Right lobe of liver (tissue), 6 donors: ENCODE measurements at regions not wholly inside any gene's neighbourhood (a gene's known extent, or its start where the extent isn't known, plus 50 kb on each side); places are given as distances from the start of the nearest gene placed in this dataset.
A peak's percentile ranks its signal among the peaks of the same experiment; 100 is the strongest.

ENCODE experiments used
- ATAC-seq, 4 donors: fragments of 200-7000 bp; cut with Tn5 transposase; one replicate each; pipeline ENCODE4 v1.9.1; 2020; ENCODE audit warnings: mild to moderate bottlenecking in 4 of 4, moderate library complexity in 4 of 4
- DNase-seq, 3 donors: peaks; one replicate each; pipeline ENCODE4 v3.0.0-alpha.2; 2020
- H3K27ac ChIP-seq, 3 donors: fragments of 200-600 bp; one replicate each; pipeline ENCODE4 v1.8.0; 2022
- H3K27me3 ChIP-seq, 2 donors: fragments of 200-600 bp; one replicate each; pipeline ENCODE4 v1.8.0; 2022
- H3K36me3 ChIP-seq, 4 donors: fragments of 200-600 bp; sonication (generic) in 1 of 4; one replicate each; pipeline versions ENCODE4 v1.5.1 to v1.8.0; 2017 to 2022; ENCODE audit warnings: control low read depth in 1 of 4
- H3K4me1 ChIP-seq, 4 donors: fragments of 200-600 bp; sonication (generic) in 1 of 4; one replicate each; pipeline versions ENCODE4 v1.5.1 to v1.8.0; 2017 to 2022; ENCODE audit warnings: control low read depth in 1 of 4
- H3K4me3 ChIP-seq, 3 donors: fragments of 200-600 bp; one replicate each; pipeline ENCODE4 v1.8.0; 2022
- H3K9me3 ChIP-seq, 4 donors: fragments of 200-600 bp; sonication (generic) in 1 of 4; one replicate each; pipeline versions ENCODE4 v1.5.1 to v1.8.0; 2017 to 2022; ENCODE audit warnings: control low read depth in 1 of 4
- POLR2A ChIP-seq: fragments of 450-650 bp; IDR thresholded peaks from one replicate; pipeline ENCODE4 v1.6.1; 2017; ENCODE audit warnings: antibody characterized with exemption, mild to moderate bottlenecking
- WGBS: methylation state at CpG from one replicate; pipeline ENCODE4 v1.1.6; 2018; ENCODE audit warnings: low coverage, low lambda C conversion rate; ENCODE audit not compliant: insufficient coverage; ENCODE audit errors: missing lambda C conversion rate; 5-methylcytosine and 5-hydroxymethylcytosine counted together
- intact Hi-C, 2 donors: fragments of 100-400 bp; cut with DNase I; formaldehyde crosslinking; loops; one replicate each; pipeline versions ENCODE4 v1.11.2 to v1.14.1; 2022
- TF ChIP-seq, protein P1 (sequence below), 4 donors: fragments of 200-600 bp in 3 of 4; fragments of 450-650 bp in 1 of 4; IDR thresholded peaks; one replicate each; pipeline versions ENCODE4 v1.5.1 to v1.8.0; 2016 to 2022; ENCODE audit warnings: antibody characterized with exemption in 4 of 4, mild to moderate bottlenecking in 2 of 4
- donor health status: DM: no; HTN: yes; CAD: no.
- donor health status: DM: no; HTN: no; CAD: no.
- donor health status: DM: no; HTN: no; CAD: no.
- donor health status: DM: no; HTN: yes; CAD: no.
- donor health status: DM: no; HTN: yes; CAD: no.

DNA sequence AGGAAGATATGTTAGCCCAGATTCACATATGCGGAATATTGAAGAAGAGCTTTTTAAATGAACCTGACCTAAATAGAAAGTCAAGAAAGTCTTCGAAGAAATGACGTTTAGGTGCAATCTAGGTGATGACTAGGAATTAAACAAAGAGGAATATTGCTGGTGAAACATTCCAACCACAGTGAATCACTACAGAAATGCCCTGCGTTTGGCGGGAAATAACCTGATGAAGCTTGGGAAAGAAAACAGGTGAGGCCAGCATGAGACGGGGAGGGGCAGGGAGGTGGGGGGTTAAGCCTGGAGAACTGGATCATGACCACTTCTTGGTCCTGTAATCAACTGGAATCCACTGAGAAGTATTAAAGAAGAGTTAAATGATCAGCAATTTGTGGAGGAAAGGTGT is 299.4 kb upstream of the VSTM2A start:
- no peaks in the 10 kb centered on the region for H3K36me3 ChIP-seq
- 80% methylated on average over 6 of the region's 6 CpGs for WGBS
- TF ChIP-seq POLR2A, result no peak
- no peaks in the 10 kb centered on the region for H3K9me3 ChIP-seq
- H3K27ac ChIP-seq, result no peak overlapping the region
- intact Hi-C loops, result no loop called here
- DNase-seq, result no peak
- no peaks in the 10 kb centered on the region for H3K27me3 ChIP-seq
- no peaks in the 10 kb centered on the region for H3K4me1 ChIP-seq
- ATAC-seq, result no peak
- no peak overlapping the region for H3K4me3 ChIP-seq

DNA sequence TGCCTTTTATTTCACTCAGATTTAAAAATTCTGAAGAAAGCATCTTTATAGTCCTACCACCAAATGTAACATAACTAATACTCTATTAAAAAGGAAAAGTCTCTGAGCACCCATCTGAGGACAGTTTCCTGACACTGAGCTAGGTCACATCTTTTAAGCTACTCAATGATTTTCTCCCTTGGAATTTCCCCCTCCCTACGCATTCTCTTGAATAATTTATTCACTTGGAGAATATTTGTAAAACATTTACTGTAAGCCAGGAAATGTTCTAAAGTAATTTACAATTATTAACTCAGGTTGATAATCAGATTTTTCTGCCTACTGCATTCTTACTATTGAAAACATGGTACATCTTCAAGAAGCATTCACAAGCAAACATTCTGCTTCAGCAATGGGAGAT is 297.2 kb upstream of the VSTM2A start:
- no peaks in the 10 kb centered on the region for H3K4me1 ChIP-seq
- ATAC-seq, result no peak
- no peak for TF ChIP-seq POLR2A
- TF ChIP-seq, protein P1, sequence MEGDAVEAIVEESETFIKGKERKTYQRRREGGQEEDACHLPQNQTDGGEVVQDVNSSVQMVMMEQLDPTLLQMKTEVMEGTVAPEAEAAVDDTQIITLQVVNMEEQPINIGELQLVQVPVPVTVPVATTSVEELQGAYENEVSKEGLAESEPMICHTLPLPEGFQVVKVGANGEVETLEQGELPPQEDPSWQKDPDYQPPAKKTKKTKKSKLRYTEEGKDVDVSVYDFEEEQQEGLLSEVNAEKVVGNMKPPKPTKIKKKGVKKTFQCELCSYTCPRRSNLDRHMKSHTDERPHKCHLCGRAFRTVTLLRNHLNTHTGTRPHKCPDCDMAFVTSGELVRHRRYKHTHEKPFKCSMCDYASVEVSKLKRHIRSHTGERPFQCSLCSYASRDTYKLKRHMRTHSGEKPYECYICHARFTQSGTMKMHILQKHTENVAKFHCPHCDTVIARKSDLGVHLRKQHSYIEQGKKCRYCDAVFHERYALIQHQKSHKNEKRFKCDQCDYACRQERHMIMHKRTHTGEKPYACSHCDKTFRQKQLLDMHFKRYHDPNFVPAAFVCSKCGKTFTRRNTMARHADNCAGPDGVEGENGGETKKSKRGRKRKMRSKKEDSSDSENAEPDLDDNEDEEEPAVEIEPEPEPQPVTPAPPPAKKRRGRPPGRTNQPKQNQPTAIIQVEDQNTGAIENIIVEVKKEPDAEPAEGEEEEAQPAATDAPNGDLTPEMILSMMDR (IDR thresholded peaks at IDR 0.05), result no peak
- H3K36me3 ChIP-seq, result no peaks in the 10 kb centered on the region
- intact Hi-C loops, result no loop called here
- no peaks in the 10 kb centered on the region for H3K9me3 ChIP-seq
- WGBS, result 19% methylated on average over 1 of the region's 1 CpG
- H3K4me3 ChIP-seq, result no peak overlapping the region
- no peak overlapping the region for H3K27ac ChIP-seq
- H3K27me3 ChIP-seq, result no peaks in the 10 kb centered on the region
- no peak for DNase-seq

DNA sequence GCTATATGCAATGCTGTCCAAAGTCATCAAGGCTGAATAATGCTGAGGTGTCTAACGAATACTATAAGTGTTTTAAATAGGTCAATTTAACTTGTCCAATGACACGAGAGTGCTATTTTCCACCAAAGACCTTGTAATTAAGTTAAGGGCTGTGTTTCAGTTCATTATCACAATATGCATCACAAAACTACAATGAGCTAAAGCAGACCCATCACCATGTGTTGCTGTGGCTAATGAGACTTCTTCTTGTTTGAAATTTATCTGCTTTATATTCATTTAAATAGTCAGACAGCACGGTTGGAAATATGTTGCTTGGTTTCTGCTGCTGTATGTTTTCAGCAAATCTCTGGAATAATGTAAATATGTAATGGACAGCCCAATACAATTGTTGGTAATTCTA is 292.5 kb upstream of the VSTM2A start:
- TF ChIP-seq, protein P1 (IDR thresholded peaks at IDR 0.05), result no peak
- no peak for TF ChIP-seq POLR2A
- intact Hi-C loops, result no loop called here
- Histone ChIP-seq H3K4me3 (no peak overlapping the region), H3K4me1 (no peaks in the 10 kb centered on the region), H3K9me3 (no peaks in the 10 kb centered on the region), H3K27me3 (no peaks in the 10 kb centered on the region), H3K27ac (no peak overlapping the region), H3K36me3 (no peaks in the 10 kb centered on the region)
- 39% methylated on average over 3 of the region's 3 CpGs for WGBS
- no peak for DNase-seq
- ATAC-seq, result no peak

DNA sequence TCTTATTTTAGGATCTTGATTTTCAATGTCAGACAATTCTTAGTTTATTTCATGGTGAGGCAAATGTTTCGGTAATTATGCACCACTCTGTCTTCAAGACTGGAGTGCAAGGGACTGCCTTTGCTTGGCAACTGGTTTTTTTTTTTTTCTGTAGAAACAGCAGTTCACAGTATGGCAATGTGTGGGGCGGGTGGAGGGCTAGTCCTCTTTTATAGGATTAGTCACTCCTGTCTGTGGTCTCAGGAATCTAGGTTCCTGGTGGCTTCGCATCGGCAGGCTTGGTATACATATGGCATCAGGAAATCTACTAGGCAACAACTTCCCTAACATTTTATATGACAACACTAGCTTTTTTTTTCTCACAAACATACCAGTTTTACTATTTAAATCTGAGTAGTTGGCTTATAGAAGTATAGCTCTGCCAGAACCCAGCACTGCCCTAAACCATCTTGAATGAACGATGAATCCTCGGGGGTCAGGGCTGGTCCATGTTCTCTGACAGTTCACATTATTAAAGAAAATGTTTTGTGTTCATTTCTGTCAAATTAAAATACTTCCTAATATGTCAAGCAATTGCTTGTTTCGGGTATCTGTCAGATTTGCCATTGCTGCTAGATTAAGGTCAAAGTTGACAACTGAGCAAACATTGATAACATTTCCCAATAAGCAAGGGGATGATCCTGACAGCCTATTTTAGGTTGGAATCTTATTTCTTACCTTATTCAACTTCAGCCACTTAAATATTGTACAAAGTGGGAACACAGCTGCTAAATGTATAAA is 289.7 kb upstream of the VSTM2A start:
- no peaks in the 10 kb centered on the region for H3K9me3 ChIP-seq
- intact Hi-C loops, result no loop called here
- no peak overlapping the region for H3K4me3 ChIP-seq
- H3K27me3 ChIP-seq, result no peaks in the 10 kb centered on the region
- no peaks in the 10 kb centered on the region for H3K36me3 ChIP-seq
- no peaks in the 10 kb centered on the region for H3K4me1 ChIP-seq
- ATAC-seq (peak; percentile 82 to 94 (median 84)), DNase-seq (no peak)
- H3K27ac ChIP-seq, result peak overlapping the region in 2 of 3 donors; percentile 36 to 43
- WGBS, result 58% methylated on average over 7 of the region's 7 CpGs
- TF ChIP-seq POLR2A, result no peak

DNA sequence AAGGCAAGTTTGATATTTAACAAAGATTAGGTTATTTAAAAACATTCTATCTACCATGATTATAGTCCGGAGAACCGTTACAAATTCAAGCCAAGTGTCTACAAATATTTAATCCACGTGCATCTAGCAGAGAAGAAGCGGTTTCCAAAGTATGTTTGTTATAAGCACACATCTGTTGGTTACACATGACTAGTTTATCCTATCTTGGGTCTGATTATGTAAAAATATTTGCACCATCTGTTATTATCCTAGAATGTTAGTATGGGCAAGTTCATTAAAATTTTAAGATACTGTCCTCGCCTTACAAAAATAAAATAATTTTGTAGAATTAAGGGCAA is 289.2 kb upstream of the VSTM2A start:
- Histone ChIP-seq H3K27me3 (no peaks in the 10 kb centered on the region), H3K4me3 (no peak overlapping the region), H3K4me1 (no peaks in the 10 kb centered on the region), H3K27ac (peak overlapping the region in 1 of 3 donors; percentile 36), H3K36me3 (no peaks in the 10 kb centered on the region), H3K9me3 (no peaks in the 10 kb centered on the region)
- TF ChIP-seq POLR2A, result no peak
- TF ChIP-seq, protein P1 (IDR thresholded peaks at IDR 0.05), result no peak
- intact Hi-C loops, result no loop called here
- 18% methylated on average over 5 of the region's 5 CpGs for WGBS
- DNase-seq (no peak), ATAC-seq (peak; percentile 59 to 69 (median 62))
